ENCODE measurements at regions not wholly inside any gene's neighbourhood (a gene's known extent, or its start where the extent isn't known, plus 50 kb on each side); places are given as distances from the start of the nearest gene placed in this dataset.

DNA sequence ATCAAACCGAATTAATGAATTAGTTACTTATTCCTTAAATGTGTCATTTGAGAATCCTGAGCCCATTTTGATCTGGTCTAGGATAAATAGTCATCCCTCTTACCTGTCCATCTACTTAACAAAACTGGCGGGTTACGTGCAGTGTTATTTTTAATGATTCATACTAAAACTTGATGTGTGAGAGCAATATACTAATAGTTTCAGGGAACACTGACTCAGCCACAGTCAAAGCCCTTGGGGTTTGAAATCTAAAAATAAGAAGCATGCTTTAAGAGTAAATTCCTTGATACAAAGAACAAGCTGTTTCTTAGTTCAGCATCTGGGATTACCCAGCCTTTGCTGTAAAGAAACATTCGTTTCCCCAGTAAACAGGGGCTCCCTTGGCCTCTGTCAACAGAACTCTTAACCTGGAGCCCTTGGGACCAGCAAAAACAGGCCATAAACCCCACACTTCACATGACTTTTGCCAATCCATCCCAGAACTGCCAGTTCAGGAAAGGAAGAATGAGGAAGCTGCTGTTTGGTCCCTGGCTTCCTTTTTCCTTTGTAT is 370.6 kb upstream of the IGFBP3 start:
- DNase-seq (ENCODE audit: low spot score in 2 of 2) = peak in 1 of 2 donors; percentile 61

DNA sequence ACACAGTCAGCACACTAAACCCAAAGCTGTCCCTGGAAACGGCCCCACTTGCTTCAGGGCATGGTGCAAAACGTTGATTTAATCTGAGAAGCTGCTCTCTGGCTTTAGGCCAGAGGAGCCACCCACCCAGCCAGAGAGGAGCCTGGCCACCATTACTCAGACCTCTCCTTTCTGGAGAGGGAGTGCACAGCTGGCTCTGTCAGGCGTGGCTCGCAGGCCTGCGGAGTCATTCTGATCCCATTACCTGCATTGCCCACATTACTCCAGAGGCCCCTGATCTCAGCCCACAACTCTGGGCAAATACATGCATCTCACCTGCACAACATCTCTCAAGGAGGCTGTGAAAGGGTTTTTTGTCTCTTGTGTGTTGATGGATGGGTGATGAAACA is 370.0 kb upstream of the IGFBP3 start:
- intact Hi-C loops (cut with DNase I; ENCODE audit: low total_unique reads) = no loop called here
- DNase-seq (ENCODE audit: low spot score in 2 of 2) = no peak
- 15 to 33% methylated on average over 5 of the region's 5 CpGs for WGBS, 2 donors
- no peak overlapping the region for H3K4me3 ChIP-seq (ENCODE audit: low read depth, poor library complexity, severe bottlenecking)
- TF ChIP-seq, protein P1, sequence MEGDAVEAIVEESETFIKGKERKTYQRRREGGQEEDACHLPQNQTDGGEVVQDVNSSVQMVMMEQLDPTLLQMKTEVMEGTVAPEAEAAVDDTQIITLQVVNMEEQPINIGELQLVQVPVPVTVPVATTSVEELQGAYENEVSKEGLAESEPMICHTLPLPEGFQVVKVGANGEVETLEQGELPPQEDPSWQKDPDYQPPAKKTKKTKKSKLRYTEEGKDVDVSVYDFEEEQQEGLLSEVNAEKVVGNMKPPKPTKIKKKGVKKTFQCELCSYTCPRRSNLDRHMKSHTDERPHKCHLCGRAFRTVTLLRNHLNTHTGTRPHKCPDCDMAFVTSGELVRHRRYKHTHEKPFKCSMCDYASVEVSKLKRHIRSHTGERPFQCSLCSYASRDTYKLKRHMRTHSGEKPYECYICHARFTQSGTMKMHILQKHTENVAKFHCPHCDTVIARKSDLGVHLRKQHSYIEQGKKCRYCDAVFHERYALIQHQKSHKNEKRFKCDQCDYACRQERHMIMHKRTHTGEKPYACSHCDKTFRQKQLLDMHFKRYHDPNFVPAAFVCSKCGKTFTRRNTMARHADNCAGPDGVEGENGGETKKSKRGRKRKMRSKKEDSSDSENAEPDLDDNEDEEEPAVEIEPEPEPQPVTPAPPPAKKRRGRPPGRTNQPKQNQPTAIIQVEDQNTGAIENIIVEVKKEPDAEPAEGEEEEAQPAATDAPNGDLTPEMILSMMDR (IDR thresholded peaks at IDR 0.05) = no peak
- TF ChIP-seq POLR2A (IDR thresholded peaks at IDR 0.05) = no peak

More for the DNA sequence above, 370.6 kb upstream of the IGFBP3 start:
- TF ChIP-seq POLR2A (IDR thresholded peaks at IDR 0.05) = no peak
- TF ChIP-seq, protein P1 (IDR thresholded peaks at IDR 0.05) = no peak
- H3K4me3 ChIP-seq (ENCODE audit: low read depth, poor library complexity, severe bottlenecking) = no peak overlapping the region
- intact Hi-C loops (cut with DNase I; ENCODE audit: low total_unique reads) = no loop called here
- WGBS, 2 donors = 23 to 36% methylated on average over 4 of the region's 4 CpGs

DNA sequence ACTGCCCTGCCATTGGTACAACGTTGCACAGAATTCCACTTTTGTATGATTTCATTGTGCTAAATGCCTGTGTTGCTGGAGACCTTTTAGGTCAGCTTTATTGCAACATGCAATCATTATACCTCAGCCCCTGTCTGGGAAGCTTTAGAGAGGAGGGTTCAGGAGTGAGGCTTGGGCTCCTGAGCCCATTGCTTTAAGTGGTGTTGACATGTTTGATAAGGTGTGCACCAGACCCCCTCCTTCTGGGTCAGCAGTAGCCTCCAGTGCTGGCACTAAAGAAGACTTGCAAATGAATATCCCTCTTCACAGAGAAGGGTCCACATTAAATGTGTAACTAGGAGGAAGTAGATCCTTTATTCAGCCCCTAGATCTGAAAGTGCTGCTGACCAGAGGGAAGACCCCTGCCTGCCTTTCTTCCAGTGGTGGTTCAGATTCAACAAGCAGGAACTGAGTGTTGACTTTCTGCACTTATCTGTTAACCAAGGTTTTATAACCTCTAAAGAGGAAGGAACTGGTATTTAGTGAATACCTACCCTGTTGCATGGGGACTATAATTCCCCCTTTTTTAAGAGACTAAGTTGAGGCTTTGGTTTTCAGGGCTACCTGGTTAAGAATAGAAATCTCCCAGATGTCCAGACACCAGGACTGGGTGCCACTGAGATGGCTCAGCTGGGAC is 369.4 kb upstream of the IGFBP3 start:
- DNase-seq (ENCODE audit: low spot score in 2 of 2) = no peak
- intact Hi-C loops (cut with DNase I; ENCODE audit: low total_unique reads) = no loop called here
- no peak overlapping the region for H3K4me3 ChIP-seq (ENCODE audit: low read depth, poor library complexity, severe bottlenecking)
- TF ChIP-seq, protein P1 (IDR thresholded peaks at IDR 0.05) = no peak
- TF ChIP-seq POLR2A (IDR thresholded peaks at IDR 0.05) = no peak
- 78 to 87% methylated on average over 1 of the region's 1 CpG for WGBS, 2 donors

DNA sequence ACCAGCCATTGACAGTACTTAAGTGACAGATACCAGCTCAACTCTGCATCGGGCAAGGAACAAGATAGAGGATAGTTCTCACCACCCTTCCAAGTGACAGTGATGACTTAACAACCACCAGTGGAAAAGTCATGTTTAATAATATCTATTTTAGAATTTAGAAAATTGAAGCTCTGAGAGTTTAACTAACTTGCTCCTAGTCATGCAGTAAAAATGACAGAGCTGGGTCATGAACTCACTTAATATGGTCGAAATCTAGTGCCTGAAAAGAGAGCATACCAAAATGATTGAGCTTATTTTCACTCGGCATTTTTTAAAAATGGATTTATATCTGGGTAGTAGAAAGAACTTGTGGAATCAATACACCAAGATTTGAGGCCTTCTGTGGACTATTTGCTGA is 367.8 kb upstream of the IGFBP3 start:
- no peak for TF ChIP-seq POLR2A (IDR thresholded peaks at IDR 0.05)
- TF ChIP-seq, protein P1 (IDR thresholded peaks at IDR 0.05) = no peak
- WGBS, 2 donors = 74 to 78% methylated on average over 3 of the region's 3 CpGs
- DNase-seq (ENCODE audit: low spot score in 2 of 2) = no peak
- intact Hi-C loops (cut with DNase I; ENCODE audit: low total_unique reads) = no loop called here
- no peak overlapping the region for H3K4me3 ChIP-seq (ENCODE audit: low read depth, poor library complexity, severe bottlenecking)

DNA sequence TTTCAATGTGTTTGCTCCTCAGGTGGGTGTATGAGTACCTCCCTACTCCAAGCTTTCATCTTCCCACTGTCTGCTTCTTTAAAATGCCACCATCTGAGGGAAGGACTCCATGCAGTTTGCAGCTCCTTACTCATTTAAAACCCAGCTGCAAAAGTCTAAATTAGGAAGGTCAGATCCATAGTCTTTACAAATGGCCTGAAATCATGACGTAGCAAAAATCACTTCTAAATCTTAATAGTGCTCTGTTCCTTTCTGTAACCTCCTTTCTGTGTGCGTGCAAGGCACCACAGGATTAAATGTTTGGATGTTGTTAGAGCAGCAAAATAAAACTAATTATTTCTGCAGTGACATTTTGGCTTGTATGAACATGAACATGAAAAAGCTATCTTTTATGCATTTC is 366.9 kb upstream of the IGFBP3 start:
- no peak for DNase-seq (ENCODE audit: low spot score in 2 of 2)
- intact Hi-C loops (cut with DNase I; ENCODE audit: low total_unique reads) = no loop called here
- TF ChIP-seq, protein P1 (IDR thresholded peaks at IDR 0.05) = no peak
- no peak for TF ChIP-seq POLR2A (IDR thresholded peaks at IDR 0.05)
- no peak overlapping the region for H3K4me3 ChIP-seq (ENCODE audit: low read depth, poor library complexity, severe bottlenecking)
- 51 to 62% methylated on average over 2 of the region's 2 CpGs for WGBS, 2 donors

DNA sequence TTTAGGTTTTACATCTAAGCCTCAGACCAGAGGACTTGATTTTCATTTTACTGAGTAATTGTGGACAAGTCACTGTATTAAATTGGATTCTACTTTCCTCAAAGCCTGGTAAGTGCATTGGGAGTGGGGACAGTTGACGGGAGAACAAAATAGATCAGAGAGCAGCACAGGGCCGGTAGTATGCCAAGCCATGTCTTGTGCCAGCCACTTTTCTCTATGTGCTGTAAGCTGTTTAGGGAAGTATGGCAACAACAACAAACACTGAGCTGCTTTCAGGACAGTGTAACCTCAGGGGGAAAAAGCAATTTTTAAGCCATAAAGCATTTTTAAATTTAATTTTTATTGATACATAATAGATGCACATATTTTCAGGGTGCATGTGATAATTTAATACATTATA is 365.9 kb upstream of the IGFBP3 start:
- intact Hi-C loops (cut with DNase I; ENCODE audit: low total_unique reads) = no loop called here
- WGBS, 2 donors = 50 to 52% methylated on average over 2 of the region's 2 CpGs
- no peak for DNase-seq (ENCODE audit: low spot score in 2 of 2)
- no peak for TF ChIP-seq POLR2A (IDR thresholded peaks at IDR 0.05)
- TF ChIP-seq, protein P1 (IDR thresholded peaks at IDR 0.05) = no peak
- no peak overlapping the region for H3K4me3 ChIP-seq (ENCODE audit: low read depth, poor library complexity, severe bottlenecking)
